Adipocyte (in vitro differentiated cells): ENCODE measurements at regions not wholly inside any gene's neighbourhood (a gene's known extent, or its start where the extent isn't known, plus 50 kb on each side); places are given as distances from the start of the nearest gene placed in this dataset.
A peak's percentile ranks its signal among the peaks of the same experiment; 100 is the strongest.

Experiments used
- DNase-seq: peaks from one replicate; pipeline ENCODE4 v3.0.0-alpha.2; 2015; ENCODE audit warnings: low read depth
- H3K27me3 ChIP-seq: replicated peaks from 2 replicates; pipeline ENCODE4 v1.7.0; 2013; ENCODE audit warnings: mild to moderate bottlenecking, low read length, moderate library complexity; ENCODE audit not compliant: control insufficient read depth, insufficient read depth
- H3K36me3 ChIP-seq: 2 replicates; pipeline ENCODE4 v1.7.0; 2013; ENCODE audit warnings: low read length, mild to moderate bottlenecking, moderate library complexity; ENCODE audit not compliant: control insufficient read depth, insufficient read depth, severe bottlenecking
- H3K4me1 ChIP-seq: 2 replicates; pipeline ENCODE4 v1.7.0; 2013; ENCODE audit warnings: mild to moderate bottlenecking, low read length, moderate library complexity; ENCODE audit not compliant: control insufficient read depth, insufficient read depth
- H3K4me3 ChIP-seq: 2 replicates; pipeline ENCODE4 v1.7.0; 2013; ENCODE audit warnings: mild to moderate bottlenecking, low read length, moderate library complexity
- H3K9ac ChIP-seq: 2 replicates; pipeline ENCODE4 v1.7.0; 2013; ENCODE audit warnings: mild to moderate bottlenecking, low read length, moderate library complexity
- H3K9me3 ChIP-seq: 2 replicates; pipeline ENCODE4 v1.7.0; 2013; ENCODE audit warnings: mild to moderate bottlenecking, low read length, moderate library complexity; ENCODE audit not compliant: control insufficient read depth

- no peak overlapping the region for H3K4me3 ChIP-seq
- H3K4me1 ChIP-seq: peaks cover 8% of the 10 kb centered on the region
- no peak overlapping the region for H3K9ac ChIP-seq
- no peaks in the 10 kb centered on the region for H3K27me3 ChIP-seq
- no peaks in the 10 kb centered on the region for H3K36me3 ChIP-seq
- H3K9me3 ChIP-seq: no peaks in the 10 kb centered on the region
- DNase-seq: no peak
Observed at GRCh38 chr3:152720951-152721718, 113.8 kb upstream of the P2RY1 start.

GRCh38 chr3:152724270-152724669, 110.7 kb upstream of the P2RY1 start:
- no peaks in the 10 kb centered on the region for H3K27me3 ChIP-seq
- no peak overlapping the region for H3K4me3 ChIP-seq
- DNase-seq: no peak
- peaks cover 1% of the 10 kb centered on the region for H3K4me1 ChIP-seq
- H3K36me3 ChIP-seq: no peaks in the 10 kb centered on the region
- H3K9ac ChIP-seq: no peak overlapping the region
- H3K9me3 ChIP-seq: no peaks in the 10 kb centered on the region

- no peaks in the 10 kb centered on the region for H3K27me3 ChIP-seq
- DNase-seq: no peak
- H3K36me3 ChIP-seq: no peaks in the 10 kb centered on the region
- no peak overlapping the region for H3K4me3 ChIP-seq
- H3K4me1 ChIP-seq: no peaks in the 10 kb centered on the region
- no peaks in the 10 kb centered on the region for H3K9me3 ChIP-seq
- no peak overlapping the region for H3K9ac ChIP-seq
Observed at GRCh38 chr3:152728231-152728980, 106.5 kb upstream of the P2RY1 start.

- no peaks in the 10 kb centered on the region for H3K27me3 ChIP-seq
- no peak overlapping the region for H3K4me3 ChIP-seq
- no peaks in the 10 kb centered on the region for H3K36me3 ChIP-seq
- DNase-seq: no peak
- no peaks in the 10 kb centered on the region for H3K9me3 ChIP-seq
- no peaks in the 10 kb centered on the region for H3K4me1 ChIP-seq
- no peak overlapping the region for H3K9ac ChIP-seq
Observed at GRCh38 chr3:152729906-152730305, 105.0 kb upstream of the P2RY1 start.

GRCh38 chr3:152731511-152731910, 103.4 kb upstream of the P2RY1 start:
- H3K9ac ChIP-seq: no peak overlapping the region
- no peak overlapping the region for H3K4me3 ChIP-seq
- H3K27me3 ChIP-seq: no peaks in the 10 kb centered on the region
- H3K36me3 ChIP-seq: no peaks in the 10 kb centered on the region
- H3K4me1 ChIP-seq: no peaks in the 10 kb centered on the region
- DNase-seq: no peak
- no peaks in the 10 kb centered on the region for H3K9me3 ChIP-seq

GRCh38 chr3:152733584-152734119, 101.3 kb upstream of the P2RY1 start:
- no peak for DNase-seq
- peaks cover 19% of the 10 kb centered on the region for H3K4me1 ChIP-seq
- no peaks in the 10 kb centered on the region for H3K27me3 ChIP-seq

GRCh38 chr3:152737021-152737908, 97.7 kb upstream of the P2RY1 start:
- DNase-seq: peak; percentile 4

More at GRCh38 chr3:152733584-152734119, 101.3 kb upstream of the P2RY1 start:
- Histone ChIP-seq H3K9ac (no peak overlapping the region), H3K4me3 (no peak overlapping the region), H3K36me3 (no peaks in the 10 kb centered on the region), H3K9me3 (no peaks in the 10 kb centered on the region)

GRCh38 chr3:152738656-152739055, 96.3 kb upstream of the P2RY1 start:
- DNase-seq: peak; percentile 10

More at GRCh38 chr3:152737021-152737908, 97.7 kb upstream of the P2RY1 start:
- peaks cover 25% of the 10 kb centered on the region for H3K4me1 ChIP-seq
- peak overlapping the region; percentile 29 for H3K9ac ChIP-seq
- no peaks in the 10 kb centered on the region for H3K9me3 ChIP-seq
- H3K4me3 ChIP-seq: peak overlapping the region; percentile 22
- no peaks in the 10 kb centered on the region for H3K36me3 ChIP-seq
- H3K27me3 ChIP-seq: no peaks in the 10 kb centered on the region

GRCh38 chr3:152742368-152743347, 92.3 kb upstream of the P2RY1 start:
- H3K4me1 ChIP-seq: peaks cover 21% of the 10 kb centered on the region
- H3K9ac ChIP-seq: no peak overlapping the region
- DNase-seq: no peak
- H3K4me3 ChIP-seq: no peak overlapping the region
- no peaks in the 10 kb centered on the region for H3K36me3 ChIP-seq
- no peaks in the 10 kb centered on the region for H3K27me3 ChIP-seq
- no peaks in the 10 kb centered on the region for H3K9me3 ChIP-seq

More at GRCh38 chr3:152738656-152739055, 96.3 kb upstream of the P2RY1 start:
- peak overlapping the region; percentile 52 for H3K4me3 ChIP-seq
- no peaks in the 10 kb centered on the region for H3K27me3 ChIP-seq
- H3K9ac ChIP-seq: peak overlapping the region; percentile 53
- peaks cover 25% of the 10 kb centered on the region for H3K4me1 ChIP-seq
- H3K9me3 ChIP-seq: no peaks in the 10 kb centered on the region
- H3K36me3 ChIP-seq: no peaks in the 10 kb centered on the region

- peaks cover 5% of the 10 kb centered on the region for H3K4me1 ChIP-seq
- H3K4me3 ChIP-seq: no peak overlapping the region
- DNase-seq: no peak
- H3K9me3 ChIP-seq: peaks cover 8% of the 10 kb centered on the region
- H3K27me3 ChIP-seq: no peaks in the 10 kb centered on the region
- no peak overlapping the region for H3K9ac ChIP-seq
- no peaks in the 10 kb centered on the region for H3K36me3 ChIP-seq
Observed at GRCh38 chr3:152745646-152746045, 89.3 kb upstream of the P2RY1 start.
